Adrenal gland (tissue), 5 donors: ENCODE measurements at regions not wholly inside any gene's neighbourhood (a gene's known extent, or its start where the extent isn't known, plus 50 kb on each side); places are given as distances from the start of the nearest gene placed in this dataset.

Experiments used
- CTCF ChIP-seq, 6 experiments: fragments of 450-650 bp in 4 of 6; fragments of 200-600 bp in 2 of 6; sonication (generic) in 1 of 6; IDR thresholded peaks; 1 replicate in 5 of 6; 2 replicates in 1 of 6; pipeline versions ENCODE4 v1.5.1 to v1.8.0; 2016 to 2021; ENCODE audit warnings: antibody characterized with exemption in 6 of 6, mild to moderate bottlenecking in 2 of 6, moderate library complexity in 1 of 6
- POLR2A ChIP-seq, 2 donors: fragments of 450-650 bp; IDR thresholded peaks; one replicate each; pipeline ENCODE4 v1.6.1; 2017; ENCODE audit warnings: antibody characterized with exemption in 2 of 2, mild to moderate bottlenecking in 2 of 2, moderate library complexity in 1 of 2
- donor health status: DM: no; HTN: no; CAD: no.

DNA sequence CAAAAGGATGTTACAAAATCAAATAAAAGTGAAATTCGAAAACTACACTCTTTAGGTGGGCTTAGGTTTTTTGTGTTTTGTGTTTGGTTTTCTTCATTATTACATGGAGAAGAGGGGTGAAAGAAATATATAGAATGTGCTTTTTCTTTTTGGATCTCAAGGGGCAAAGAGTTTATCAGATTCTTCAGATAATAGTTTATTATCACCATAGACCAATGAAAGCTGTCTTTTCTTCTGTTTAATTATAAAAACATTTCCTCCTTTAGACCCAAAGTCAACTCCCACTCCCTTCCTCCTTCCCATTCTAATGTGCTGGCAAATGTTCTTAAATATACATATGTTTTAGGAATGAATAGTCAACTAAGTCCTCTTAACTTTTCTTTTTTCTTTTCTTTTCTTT is 167.6 kb downstream of the AKR1D1 start:
- TF ChIP-seq CTCF (IDR thresholded peaks at IDR 0.05), result no peak
- TF ChIP-seq POLR2A (IDR thresholded peaks at IDR 0.05), result no peak
